GM21786 (cell line): ENCODE measurements at regions not wholly inside any gene's neighbourhood (a gene's known extent, or its start where the extent isn't known, plus 50 kb on each side); places are given as distances from the start of the nearest gene placed in this dataset.
A peak's percentile ranks its signal among the peaks of the same experiment; 100 is the strongest.
"Not testable (repeated sequence)": the region's sequence is repeated elsewhere in the genome, so short reads cannot be mapped to it uniquely, and the experiment has no call there.

Experiments used
- ATAC-seq: cut with Tn5 transposase; IDR thresholded peaks from one replicate; pipeline ENCODE4 v1.9.1; 2021; ENCODE audit not compliant: unreplicated experiment

- ATAC-seq, result no peak
Observed at GRCh38 chr2:117621326-117621725, 193.2 kb upstream of the DDX18 start.

DNA sequence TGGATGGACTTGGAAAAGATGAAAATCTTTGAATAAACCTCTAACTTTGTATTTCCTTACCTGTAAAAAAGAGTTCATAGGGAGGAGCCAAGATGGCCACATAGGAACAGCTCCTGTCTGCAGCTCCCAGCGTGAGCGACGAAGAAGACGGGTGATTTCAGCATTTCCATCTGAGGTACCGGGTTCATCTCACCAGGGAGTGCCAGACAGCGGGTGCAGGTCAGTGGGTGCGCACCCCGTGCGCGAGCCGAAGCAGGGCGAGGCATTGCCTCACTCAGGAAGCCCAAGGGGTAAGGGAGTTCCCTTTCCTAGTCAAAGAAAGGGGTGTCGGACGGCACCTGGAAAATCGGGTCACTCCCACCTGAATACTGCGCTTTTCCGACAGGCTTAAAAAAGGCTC, 191.3 kb upstream of the DDX18 start:
- ATAC-seq, result not testable (repeated sequence)

GRCh38 chr2:117631152-117631945, 183.1 kb upstream of the DDX18 start:
- no peak for ATAC-seq

- ATAC-seq, result no peak
Observed at GRCh38 chr2:117635481-117635880, 179.0 kb upstream of the DDX18 start.

DNA sequence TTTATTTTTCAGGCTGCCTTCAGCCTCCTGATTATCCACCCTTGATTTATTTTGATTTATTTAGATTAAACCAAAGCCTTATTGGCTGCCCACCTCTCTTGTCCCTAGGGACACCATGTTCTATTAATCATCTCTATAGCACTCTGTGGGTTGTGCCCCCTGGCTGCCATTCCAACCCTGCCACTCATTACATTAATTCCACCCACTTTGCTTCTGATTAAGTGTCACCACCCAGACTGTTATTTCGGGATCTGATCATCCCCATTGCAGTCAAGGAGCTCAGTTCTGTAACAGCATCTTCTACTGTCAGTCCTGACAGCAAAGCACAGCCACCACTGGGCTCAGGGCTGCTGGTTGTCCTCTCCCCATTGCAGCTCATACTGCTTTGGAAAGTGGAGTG, 175.1 kb upstream of the DDX18 start:
- no peak for ATAC-seq

GRCh38 chr2:117644403-117644802, 170.1 kb upstream of the DDX18 start:
- no peak for ATAC-seq

- ATAC-seq, result no peak
Observed at GRCh38 chr2:117645458-117645857, 169.0 kb upstream of the DDX18 start.

DNA sequence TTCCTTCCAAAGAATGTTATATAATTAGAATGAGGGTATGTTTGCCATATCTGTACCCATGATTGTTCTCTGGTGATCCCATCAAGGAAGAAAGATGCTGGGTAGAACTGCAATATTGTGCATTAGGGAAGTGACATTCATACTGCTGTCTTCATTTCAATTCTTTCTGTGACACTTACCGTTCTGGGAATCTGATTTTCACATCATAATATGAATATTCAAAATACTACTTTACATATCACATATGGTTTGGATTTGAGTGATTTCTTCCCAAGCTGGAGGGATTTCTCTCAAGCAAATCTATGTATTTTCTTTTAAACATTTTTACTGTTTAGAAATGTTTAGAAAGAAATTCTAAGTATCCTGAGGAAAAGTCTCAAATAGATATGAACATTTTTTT, 168.4 kb upstream of the DDX18 start:
- ATAC-seq, result no peak

GRCh38 chr2:117646872-117647271, 167.6 kb upstream of the DDX18 start:
- ATAC-seq, result no peak

DNA sequence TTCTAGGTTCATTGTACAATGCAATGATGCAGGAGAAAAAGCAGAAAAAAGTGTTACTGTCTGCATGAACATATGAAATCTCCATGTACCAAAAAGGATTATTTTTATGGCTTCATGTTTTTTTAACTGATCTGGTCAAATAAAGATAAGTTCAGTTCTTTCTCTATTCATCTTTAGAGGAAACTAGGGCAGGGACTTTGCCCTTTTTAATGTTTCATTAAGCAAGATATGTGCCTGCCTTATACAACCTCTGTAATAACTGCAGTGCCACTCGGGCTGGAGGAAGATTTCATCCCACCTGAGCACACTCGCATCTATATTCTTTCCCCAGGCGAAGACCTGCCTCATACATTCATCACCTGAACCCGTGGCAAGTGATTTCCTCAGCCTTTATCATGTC, 157.9 kb upstream of the DDX18 start:
- ATAC-seq, result no peak

DNA sequence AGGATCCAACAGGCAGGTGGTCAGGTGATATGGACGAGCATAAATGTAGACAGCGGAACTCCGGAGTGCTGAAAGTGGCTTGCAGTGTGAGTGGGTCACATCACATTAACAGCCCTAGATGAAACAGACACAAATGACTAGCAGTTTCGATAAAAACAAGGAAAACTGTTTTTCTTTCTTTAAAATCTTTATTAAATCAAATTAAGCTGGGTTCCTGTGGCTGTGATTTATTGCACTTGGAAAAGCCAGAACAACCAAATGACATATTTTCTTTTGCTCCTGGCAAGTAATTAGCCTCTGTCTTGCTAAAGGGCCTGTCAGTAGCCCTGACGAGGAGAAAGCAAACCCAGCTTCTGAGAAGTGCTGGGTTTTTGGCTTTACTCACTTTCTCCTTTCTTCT, 152.9 kb upstream of the DDX18 start:
- ATAC-seq, result no peak

DNA sequence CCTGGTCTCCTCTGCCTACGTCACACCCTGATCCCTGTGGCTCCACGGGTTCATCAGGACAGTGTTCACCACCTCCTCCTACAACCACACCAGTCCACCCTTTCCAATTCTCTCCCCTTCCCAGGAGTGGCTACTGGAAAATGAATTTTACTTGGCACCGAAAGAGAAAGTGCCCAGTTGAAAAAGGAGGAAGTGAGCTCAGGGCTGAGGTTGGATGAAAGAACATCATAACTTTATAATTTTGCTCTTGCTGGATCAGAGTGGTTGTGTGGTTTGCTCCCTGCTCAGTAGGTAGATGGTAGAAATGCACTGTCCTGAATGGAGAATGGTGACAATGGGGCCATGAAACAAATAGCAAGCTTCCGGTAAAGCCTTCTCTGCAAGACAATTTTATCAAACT, 140.3 kb upstream of the DDX18 start:
- ATAC-seq, result no peak

- no peak for ATAC-seq
Observed at GRCh38 chr2:117679952-117680351, 134.5 kb upstream of the DDX18 start.

- ATAC-seq, result no peak
Observed at GRCh38 chr2:117684919-117685318, 129.6 kb upstream of the DDX18 start.

DNA sequence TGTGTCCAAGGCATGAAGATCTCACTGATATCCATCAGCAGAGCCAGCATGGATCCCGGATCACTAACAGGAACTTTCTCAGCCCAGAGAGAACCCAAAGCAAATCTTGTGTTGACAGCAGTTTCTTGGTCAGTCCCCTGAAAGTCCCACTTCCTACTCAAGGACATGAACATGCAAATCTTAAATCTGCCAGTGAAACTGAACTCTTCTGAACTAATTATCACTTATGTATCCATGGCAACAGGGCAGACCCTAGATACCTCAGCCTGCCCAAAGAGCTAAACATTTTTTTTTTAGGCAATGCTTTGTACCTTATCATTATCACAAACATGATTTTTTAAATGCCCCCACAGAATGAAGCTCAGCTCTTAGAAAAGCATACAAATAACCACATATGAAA, 127.8 kb upstream of the DDX18 start:
- ATAC-seq, result peak; percentile 95

- no peak for ATAC-seq
Observed at GRCh38 chr2:117691595-117691994, 122.9 kb upstream of the DDX18 start.

GRCh38 chr2:117692001-117692763, 122.3 kb upstream of the DDX18 start:
- no peak for ATAC-seq

DNA sequence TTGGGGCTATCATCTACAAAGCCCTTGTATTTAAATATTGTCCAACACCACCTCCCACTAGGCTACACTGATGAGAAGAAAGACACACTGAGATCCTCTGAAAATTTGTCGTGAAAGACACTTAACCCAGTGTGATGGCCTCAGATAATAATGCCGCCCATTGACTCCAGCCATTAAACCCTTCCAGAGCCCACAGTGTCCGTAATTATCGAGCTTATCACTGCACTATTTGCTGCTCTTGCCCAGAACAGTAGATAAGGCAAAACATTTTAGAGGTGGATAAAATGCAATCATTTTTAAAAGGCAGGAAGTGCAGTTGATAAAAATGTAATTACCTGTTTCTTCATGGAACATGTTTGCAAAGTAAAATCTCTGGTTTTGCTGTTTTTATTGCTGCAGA, 121.3 kb upstream of the DDX18 start:
- ATAC-seq, result no peak

- ATAC-seq, result no peak
Observed at GRCh38 chr2:117693651-117694050, 120.8 kb upstream of the DDX18 start.

DNA sequence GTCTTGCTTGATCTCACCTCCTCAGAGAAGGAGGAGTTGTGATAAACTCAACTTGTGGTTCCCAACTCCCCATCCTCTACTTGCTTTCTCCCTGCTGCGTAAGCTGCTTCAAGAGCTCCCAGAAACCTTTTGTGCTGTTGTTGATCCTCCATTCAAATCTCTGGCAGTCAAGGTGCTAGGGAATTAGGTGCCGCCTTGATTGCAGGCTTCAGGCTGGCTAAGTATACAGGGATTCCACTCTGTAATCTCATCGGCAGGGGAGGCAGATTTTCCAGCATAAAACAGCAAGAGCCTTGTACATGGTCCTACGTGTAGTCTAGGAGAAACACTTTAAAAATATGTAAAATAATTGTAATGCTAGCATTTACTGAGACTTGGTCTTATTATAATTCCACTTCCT, 116.2 kb upstream of the DDX18 start:
- no peak for ATAC-seq

GRCh38 chr2:117698819-117699218, 115.7 kb upstream of the DDX18 start:
- no peak for ATAC-seq

DNA sequence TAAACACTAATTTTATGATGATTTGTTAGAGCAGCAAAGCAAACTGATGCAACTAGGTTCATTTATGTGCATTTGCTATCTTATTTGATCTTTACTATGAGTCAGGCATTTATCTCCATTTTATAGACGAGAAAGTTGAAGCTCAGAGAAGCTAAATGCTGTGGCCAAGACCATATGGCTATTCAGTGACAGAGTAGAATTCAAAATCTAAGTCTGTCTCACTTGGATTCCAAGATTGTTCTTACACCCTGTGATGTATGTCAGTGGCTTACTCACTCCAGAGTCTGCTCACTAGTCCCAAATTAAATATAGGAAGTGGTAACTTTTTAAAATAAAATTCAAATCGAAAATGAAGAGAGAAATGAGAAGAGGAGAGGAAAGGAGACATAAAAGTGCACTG, 114.0 kb upstream of the DDX18 start:
- no peak for ATAC-seq

DNA sequence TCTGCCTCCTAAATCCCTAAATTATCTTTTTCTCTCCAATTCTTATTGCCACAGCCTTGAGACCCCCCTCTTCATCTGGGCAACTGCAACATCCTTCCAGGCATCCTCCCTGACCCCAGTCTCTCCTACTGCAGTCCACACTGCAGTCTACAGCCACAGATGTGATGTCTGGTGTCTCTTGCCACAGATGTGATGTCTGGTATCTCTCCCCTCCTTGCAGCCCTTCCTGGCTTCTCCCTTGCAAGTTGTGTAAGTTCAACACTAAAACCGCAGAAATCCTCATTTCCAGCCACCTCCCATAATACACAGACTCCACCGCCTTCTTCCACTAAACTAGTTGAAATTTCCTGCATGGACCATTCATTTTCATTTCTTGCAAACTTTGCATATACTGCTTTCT, 113.1 kb upstream of the DDX18 start:
- no peak for ATAC-seq
